CD14-positive monocyte (primary cell): ENCODE measurements at regions not wholly inside any gene's neighbourhood (a gene's known extent, or its start where the extent isn't known, plus 50 kb on each side); places are given as distances from the start of the nearest gene placed in this dataset.

Experiments
- DNase-seq, 3 donors: peaks; one replicate each; pipeline ENCODE4 v3.0.0-alpha.2; 2011 to 2022
- H2AFZ ChIP-seq: 2 replicates; pipeline ENCODE4 v1.6.0; 2012; ENCODE audit warnings: mild to moderate bottlenecking, low read depth, low read length, inconsistent platforms; ENCODE audit not compliant: insufficient read depth, poor library complexity, severe bottlenecking
- H3K27ac ChIP-seq, 2 donors: 1 replicate in 1 of 2; 2 replicates in 1 of 2; pipeline ENCODE4 v1.5.1; 2012 to 2013; ENCODE audit warnings: low read length in 2 of 2, control low read depth in 1 of 2, inconsistent platforms in 1 of 2, low read depth in 1 of 2, mild to moderate bottlenecking in 1 of 2
- H3K27me3 ChIP-seq, 2 donors: one replicate each; pipeline versions ENCODE4 v1.6.0 to v1.6.1; 2011 to 2013; ENCODE audit warnings: low read length in 2 of 2; ENCODE audit not compliant: control insufficient read depth in 2 of 2, insufficient read depth in 2 of 2
- H3K36me3 ChIP-seq, 2 donors: replicated peaks in 1 of 2; 1 replicate in 1 of 2; 2 replicates in 1 of 2; pipeline versions ENCODE4 v1.5.1 to v1.6.1; 2012 to 2013; ENCODE audit warnings: low read length in 2 of 2, control low read depth in 1 of 2, inconsistent platforms in 1 of 2, mild to moderate bottlenecking in 1 of 2; ENCODE audit not compliant: insufficient read depth in 2 of 2, control insufficient read depth in 1 of 2
- H3K4me1 ChIP-seq, 2 donors: 1 replicate in 1 of 2; 2 replicates in 1 of 2; pipeline versions ENCODE4 v1.5.1 to v1.6.1; 2012 to 2013; ENCODE audit warnings: low read length in 2 of 2, control low read depth in 1 of 2, inconsistent platforms in 1 of 2, mild to moderate bottlenecking in 1 of 2, moderate library complexity in 1 of 2; ENCODE audit not compliant: insufficient read depth in 2 of 2, control insufficient read depth in 1 of 2
- H3K4me2 ChIP-seq: replicated peaks from 2 replicates; pipeline ENCODE3; 2012; ENCODE audit warnings: low read length, moderate library complexity, mild to moderate bottlenecking; ENCODE audit not compliant: poor library complexity, severe bottlenecking; ENCODE audit errors: extremely low read depth
- H3K4me3 ChIP-seq, 3 experiments: fragments of 200-600 bp in 1 of 3; sonication (generic) in 1 of 3; replicated peaks in 1 of 3; 1 replicate in 2 of 3; 2 replicates in 1 of 3; pipeline ENCODE4 v1.5.1; 2011 to 2013; ENCODE audit warnings: low read length in 3 of 3, mild to moderate bottlenecking in 3 of 3, control low read depth in 2 of 3, low read depth in 2 of 3, inconsistent platforms in 1 of 3, moderate library complexity in 1 of 3
- H3K79me2 ChIP-seq: 2 replicates; pipeline ENCODE4 v1.6.0; 2012; ENCODE audit warnings: mild to moderate bottlenecking, control low read depth, inconsistent platforms, low read length, moderate library complexity; ENCODE audit not compliant: insufficient read depth
- H3K9ac ChIP-seq: 2 replicates; pipeline ENCODE4 v1.6.0; 2017; ENCODE audit warnings: low read length, mild to moderate bottlenecking; ENCODE audit not compliant: insufficient read depth, poor library complexity, severe bottlenecking
- H3K9me3 ChIP-seq, 2 donors: replicated peaks in 1 of 2; 1 replicate in 1 of 2; 2 replicates in 1 of 2; pipeline versions ENCODE4 v1.5.1 to v1.6.1; 2012 to 2013; ENCODE audit warnings: low read length in 2 of 2, control low read depth in 1 of 2; ENCODE audit not compliant: control insufficient read depth in 1 of 2, insufficient read depth in 1 of 2
- H4K20me1 ChIP-seq: 2 replicates; pipeline ENCODE4 v1.6.0; 2012; ENCODE audit warnings: mild to moderate bottlenecking, low read length, control low read depth, moderate library complexity; ENCODE audit not compliant: insufficient read depth
- H3K27ac Mint-ChIP-seq, 7 donors: one replicate each; pipeline ENCODE4 v1.8.0; 2020; ENCODE audit warnings: mild to moderate bottlenecking in 7 of 7, mixed read lengths in 7 of 7, moderate library complexity in 6 of 7, inconsistent platforms in 2 of 7
- H3K27me3 Mint-ChIP-seq, 3 donors: one replicate each; pipeline ENCODE4 v1.8.0; 2021 to 2022; ENCODE audit warnings: low read depth in 3 of 3, mild to moderate bottlenecking in 3 of 3, mixed read lengths in 3 of 3, moderate library complexity in 3 of 3, inconsistent platforms in 1 of 3
- H3K36me3 Mint-ChIP-seq, 2 donors: one replicate each; pipeline ENCODE4 v1.8.0; 2020; ENCODE audit warnings: mixed read lengths in 2 of 2, inconsistent platforms in 1 of 2, mild to moderate bottlenecking in 1 of 2
- H3K4me1 Mint-ChIP-seq: one replicate; pipeline ENCODE4 v1.8.0; 2020; ENCODE audit warnings: mild to moderate bottlenecking, mixed read lengths
- H3K4me3 Mint-ChIP-seq, 2 donors: one replicate each; pipeline ENCODE4 v1.8.0; 2020; ENCODE audit warnings: mild to moderate bottlenecking in 2 of 2, mixed read lengths in 2 of 2, moderate library complexity in 1 of 2
- H3K9me3 Mint-ChIP-seq, 7 donors: one replicate each; pipeline ENCODE4 v1.8.0; 2020 to 2022; ENCODE audit warnings: mixed read lengths in 7 of 7, mild to moderate bottlenecking in 6 of 7, moderate library complexity in 6 of 7, inconsistent platforms in 2 of 7
- CTCF ChIP-seq: fragments of 200-600 bp; IDR thresholded peaks from one replicate; pipeline ENCODE4 v1.8.0; 2022; ENCODE audit warnings: antibody characterized with exemption, mild to moderate bottlenecking
- WGBS: methylation state at CpG from one replicate; pipeline ENCODE4 v1.1.5; 2013; ENCODE audit warnings: missing lambda C conversion rate; ENCODE audit not compliant: insufficient coverage; 5-methylcytosine and 5-hydroxymethylcytosine counted together
- intact Hi-C, 2 donors: fragments of 100-400 bp; cut with micrococcal nuclease; formaldehyde crosslinking; loops; one replicate each; pipeline versions ENCODE4 v1.15.0 to v1.15.1; 2023

DNA sequence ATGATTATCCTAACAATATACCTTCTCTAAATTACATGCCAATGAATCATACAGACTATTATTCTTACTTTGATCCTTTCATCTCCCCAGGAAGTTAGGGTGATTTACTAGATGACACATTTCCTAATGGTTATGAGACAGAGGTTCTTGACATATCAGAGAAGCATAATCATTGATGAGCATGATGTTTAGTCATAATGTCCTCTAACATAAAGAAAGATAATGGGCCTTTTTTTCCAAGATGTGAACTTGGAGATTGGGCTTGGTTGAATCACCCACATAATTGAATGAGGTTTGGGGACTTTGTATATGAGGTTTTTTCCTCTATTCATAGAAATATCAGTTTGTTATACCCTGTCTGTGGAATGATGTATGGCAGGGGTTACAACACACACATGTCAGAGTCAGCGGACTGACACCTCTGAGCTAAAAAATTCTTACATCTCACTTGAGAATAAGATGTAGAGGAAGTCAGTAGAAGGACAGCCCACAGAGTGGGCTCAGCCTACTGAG is 69.7 kb upstream of the DCBLD2 start:
- Mint-ChIP-seq H3K4me3 (no peak overlapping the region), H3K4me1 (no peaks in the 10 kb centered on the region), H3K9me3 (peaks cover 2 to 7% (median 5%) of the 10 kb centered on the region in 7 donors), H3K36me3 (no peaks in the 10 kb centered on the region), H3K27me3 (peaks cover 2 to 3% (median 2%) of the 10 kb centered on the region in 3 donors), H3K27ac (no peak overlapping the region)
- whole genome bisulfite sequencing: no CpG with 5 or more reads among the region's 1 CpG
- H3K36me3 ChIP-seq: no peaks in the 10 kb centered on the region
- no peaks in the 10 kb centered on the region for H3K27me3 ChIP-seq
- intact Hi-C loops: no loop called here
- no peak overlapping the region for H3K9ac ChIP-seq
- H2AFZ ChIP-seq: no peak overlapping the region
- no peaks in the 10 kb centered on the region for H3K4me1 ChIP-seq
- DNase-seq: no peak
- H3K27ac ChIP-seq: no peak overlapping the region
- TF ChIP-seq CTCF: no peak
- H3K4me3 ChIP-seq: no peak overlapping the region
- H4K20me1 ChIP-seq: no peaks in the 10 kb centered on the region
- H3K79me2 ChIP-seq: no peaks in the 10 kb centered on the region
- peaks cover 0 to 4% of the 10 kb centered on the region in 2 donors for H3K9me3 ChIP-seq
- no peak overlapping the region for H3K4me2 ChIP-seq

DNA sequence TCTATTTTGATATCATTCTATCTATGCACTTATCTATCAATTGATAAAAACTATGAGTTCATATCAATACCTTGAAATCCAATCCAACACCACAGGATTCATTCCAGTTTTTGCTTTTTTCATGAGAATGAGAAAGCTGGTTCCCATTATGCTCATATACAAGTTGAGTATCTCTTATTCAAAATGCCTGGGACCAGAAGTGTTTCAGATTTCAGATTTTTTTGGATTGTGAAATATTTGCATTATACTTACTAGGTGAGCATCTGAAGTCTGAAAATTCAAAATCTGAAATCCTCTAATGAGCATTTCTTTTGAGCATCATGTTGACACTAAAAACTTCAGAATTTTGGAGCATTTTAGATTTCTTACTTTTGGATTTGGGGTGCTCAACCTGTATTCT is 67.8 kb upstream of the DCBLD2 start:
- Histone ChIP-seq H3K4me1 (no peaks in the 10 kb centered on the region), H3K4me3 (no peak overlapping the region), H3K27ac (no peak overlapping the region), H3K4me2 (no peak overlapping the region), H3K9ac (no peak overlapping the region), H4K20me1 (no peaks in the 10 kb centered on the region), H2AFZ (no peak overlapping the region), H3K79me2 (no peaks in the 10 kb centered on the region), H3K27me3 (no peaks in the 10 kb centered on the region), H3K9me3 (peaks cover 0 to 4% of the 10 kb centered on the region in 2 donors), H3K36me3 (no peaks in the 10 kb centered on the region)
- H3K9me3 Mint-ChIP-seq: peaks cover 2 to 7% (median 3%) of the 10 kb centered on the region in 7 donors
- H3K36me3 Mint-ChIP-seq: no peaks in the 10 kb centered on the region
- H3K4me3 Mint-ChIP-seq: no peak overlapping the region
- H3K4me1 Mint-ChIP-seq: no peaks in the 10 kb centered on the region
- H3K27me3 Mint-ChIP-seq: peaks cover 1 to 3% (median 2%) of the 10 kb centered on the region in 3 donors
- intact Hi-C loops: no loop called here
- no peak for TF ChIP-seq CTCF
- H3K27ac Mint-ChIP-seq: no peak overlapping the region
- no peak for DNase-seq
